ENCODE measurements at regions not wholly inside any gene's neighbourhood (a gene's known extent, or its start where the extent isn't known, plus 50 kb on each side); places are given as distances from the start of the nearest gene placed in this dataset.

DNA sequence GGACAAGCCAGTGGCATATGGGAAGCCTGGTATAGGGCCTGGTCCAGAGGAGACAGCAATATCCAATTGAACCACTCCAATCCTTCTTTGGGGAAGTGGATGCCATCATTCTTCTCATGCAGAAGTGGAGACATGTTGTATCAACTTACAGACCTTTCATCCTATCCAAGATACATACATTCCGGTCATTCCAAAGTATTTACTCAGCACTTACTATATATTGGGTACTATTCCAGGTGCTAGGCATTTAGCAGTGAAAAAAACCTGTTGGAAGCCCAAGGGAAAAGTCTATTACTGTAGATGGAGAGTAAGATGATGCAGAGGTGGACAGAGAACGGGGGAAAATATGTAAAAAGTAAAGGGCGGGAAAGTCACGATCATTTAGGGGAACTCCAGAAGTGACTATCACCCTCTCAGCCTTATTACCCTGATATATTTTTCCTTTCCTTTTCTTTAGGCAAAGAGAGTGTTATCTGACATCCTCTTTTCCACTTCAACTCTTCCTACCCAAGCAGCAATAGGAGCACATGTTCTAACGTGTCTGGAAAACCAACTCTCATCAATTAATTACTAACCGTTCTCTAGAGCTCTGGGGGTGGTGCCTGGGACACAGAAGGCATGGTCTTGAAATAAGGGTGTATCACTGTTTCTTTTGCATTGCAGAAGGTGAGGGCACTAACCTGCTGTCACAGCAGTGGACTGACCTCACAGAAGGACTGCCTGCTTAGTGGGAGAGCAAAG is 210.1 kb upstream of the MAF start:
- DNase-seq (ENCODE audit: extremely low read depth, low read depth, low spot score), result no peak

DNA sequence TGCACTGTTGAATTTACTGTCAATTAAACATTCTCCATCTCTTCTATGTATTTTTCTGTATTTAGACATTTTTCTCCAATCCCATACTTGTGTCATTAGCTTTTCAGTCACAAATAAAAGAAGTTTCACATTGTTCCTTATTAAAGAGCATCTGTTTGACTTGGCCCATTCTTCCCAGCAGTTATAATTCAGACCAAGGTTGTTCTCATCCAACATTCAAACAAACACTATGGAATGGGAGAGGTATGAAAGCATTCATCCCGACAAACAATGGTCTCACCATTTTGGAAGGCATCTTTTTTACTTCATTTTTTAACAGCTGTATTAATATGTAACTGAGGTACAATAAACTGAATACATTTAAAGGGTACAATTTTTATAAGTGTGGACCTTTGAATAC is 208.8 kb upstream of the MAF start:
- DNase-seq (ENCODE audit: extremely low read depth, low read depth, low spot score), result no peak

DNA sequence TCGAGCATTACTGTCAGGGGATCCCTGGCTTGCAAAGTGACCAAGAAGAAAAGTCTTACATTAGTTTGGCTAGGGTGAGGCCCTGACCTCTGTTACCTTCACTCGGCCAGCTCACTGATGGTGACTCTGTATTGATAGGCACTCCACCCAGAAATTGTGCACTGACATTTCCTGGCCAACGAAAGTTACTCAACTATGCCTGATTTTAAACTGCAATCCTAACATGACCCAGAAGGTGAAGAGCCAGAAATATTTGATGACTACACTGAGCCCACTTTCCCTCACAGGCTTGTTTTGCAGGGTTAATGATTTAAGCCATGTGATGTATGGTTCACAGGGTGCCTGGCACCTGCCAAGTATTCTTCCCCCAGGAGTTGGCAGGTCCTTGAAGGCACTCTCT is 208.2 kb upstream of the MAF start:
- no peak for DNase-seq (ENCODE audit: extremely low read depth, low read depth, low spot score)

DNA sequence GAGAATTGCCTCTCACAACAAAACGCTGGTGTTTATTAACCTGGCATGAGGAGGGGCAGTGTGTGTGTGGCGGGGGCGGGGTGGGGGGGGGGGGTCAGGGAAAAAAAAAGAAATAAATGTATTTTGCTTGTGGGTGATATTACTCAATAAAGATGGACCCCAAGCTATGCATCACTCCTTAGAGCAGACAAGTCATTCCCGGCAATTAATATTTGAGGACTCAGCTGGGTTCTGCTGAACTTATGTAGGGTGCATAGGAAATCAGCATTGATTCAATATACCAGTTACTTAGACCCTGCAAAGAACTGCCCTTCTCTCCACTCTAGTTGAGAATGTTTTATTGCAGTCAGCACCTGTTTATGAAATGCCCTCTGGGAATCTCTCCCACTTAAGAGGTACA is 206.2 kb upstream of the MAF start:
- DNase-seq (ENCODE audit: extremely low read depth, low read depth, low spot score), result no peak

DNA sequence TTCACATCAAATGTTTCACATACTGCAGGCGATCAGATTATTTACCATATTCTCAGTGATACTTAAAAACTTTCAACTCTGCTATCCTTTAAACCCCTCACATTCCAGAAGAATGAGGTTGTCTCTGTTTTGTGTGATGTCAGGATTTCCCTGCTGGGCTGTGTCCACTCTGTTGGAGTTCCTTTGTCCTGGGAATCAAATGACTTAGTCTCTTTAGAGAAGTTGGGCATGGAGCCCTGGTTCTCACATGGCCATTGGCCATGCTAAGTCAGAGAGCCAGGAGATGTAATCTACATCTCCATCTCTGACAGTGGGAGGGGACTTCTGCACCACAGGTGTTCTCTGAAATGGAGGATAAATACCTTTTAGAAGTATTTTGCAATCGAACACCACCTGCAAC is 205.1 kb upstream of the MAF start:
- no peak for DNase-seq (ENCODE audit: extremely low read depth, low read depth, low spot score)

DNA sequence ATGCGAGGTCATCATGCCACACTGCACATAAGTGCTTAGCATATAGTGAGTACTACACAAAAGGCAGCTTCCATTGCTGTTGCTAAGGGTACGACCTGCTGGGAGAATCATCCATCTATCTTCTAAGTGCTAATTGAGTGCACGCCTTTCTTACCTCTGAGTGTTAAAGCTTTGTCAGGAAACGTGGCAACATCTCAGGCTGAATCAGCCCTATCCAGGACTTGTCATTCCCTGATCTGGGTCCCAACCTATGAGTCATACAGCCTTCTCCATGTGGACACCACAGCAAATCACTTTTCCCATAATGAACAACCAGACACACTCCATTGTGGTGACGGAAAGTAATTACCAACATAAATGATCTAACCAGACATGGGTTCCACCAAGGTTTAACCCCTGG is 201.1 kb upstream of the MAF start:
- DNase-seq (ENCODE audit: extremely low read depth, low read depth, low spot score), result no peak

GRCh38 chr16:79800016-79800608 is 199.6 kb upstream of the MAF start:
- no peak for DNase-seq (ENCODE audit: extremely low read depth, low read depth, low spot score)

DNA sequence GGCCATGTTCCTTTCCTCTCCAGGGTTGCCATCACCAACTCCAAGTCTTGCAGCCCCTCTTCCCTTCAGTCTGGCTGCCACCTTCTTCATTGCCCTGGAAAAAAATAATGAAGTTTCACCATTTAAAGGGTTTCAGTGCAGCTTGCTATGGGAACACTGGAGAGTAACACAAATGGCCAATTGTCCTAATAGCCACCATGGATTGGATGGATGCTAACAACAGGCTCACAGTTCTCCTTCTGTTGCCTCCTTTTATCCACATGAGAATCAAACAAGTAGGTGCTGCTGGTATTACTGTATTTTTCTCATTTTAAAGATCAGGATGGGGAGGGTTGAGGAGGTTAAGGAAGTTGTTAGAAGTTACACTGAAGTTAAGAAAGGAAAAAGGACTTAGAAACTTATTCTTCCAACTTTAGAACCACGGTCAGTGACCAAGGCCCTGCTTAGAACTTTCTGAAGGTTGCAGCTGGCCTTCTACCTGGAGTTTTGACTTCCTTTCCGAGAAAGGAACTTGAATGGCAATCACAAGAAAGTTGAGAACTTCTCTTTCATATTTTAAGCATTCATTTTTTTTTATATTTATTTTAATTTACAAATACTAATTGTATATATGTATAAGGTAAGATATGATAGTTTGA is 198.0 kb upstream of the MAF start:
- DNase-seq (ENCODE audit: extremely low read depth, low read depth, low spot score), result no peak

- no peak for DNase-seq (ENCODE audit: extremely low read depth, low read depth, low spot score)
Observed at GRCh38 chr16:79797486-79797885, 196.9 kb upstream of the MAF start.

DNA sequence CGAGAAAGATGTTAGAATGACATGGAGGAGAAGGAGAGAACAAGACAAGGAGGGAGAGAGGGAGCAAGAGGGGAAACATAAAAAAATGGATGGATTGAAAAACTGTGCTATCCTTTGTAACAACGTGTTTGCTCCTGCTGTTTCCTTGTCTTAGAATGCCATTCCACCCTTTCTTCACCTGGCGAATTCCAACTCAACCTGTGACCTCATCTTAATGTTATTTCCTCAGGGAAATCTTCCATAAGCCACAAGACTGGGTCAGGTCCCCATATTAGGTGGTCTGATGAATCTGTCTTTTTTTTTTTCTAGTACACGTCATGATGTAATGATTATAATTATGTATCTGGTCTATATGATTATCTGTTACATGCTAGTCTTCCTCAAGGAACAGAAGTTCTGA is 195.0 kb upstream of the MAF start:
- no peak for DNase-seq (ENCODE audit: extremely low read depth, low read depth, low spot score)

DNA sequence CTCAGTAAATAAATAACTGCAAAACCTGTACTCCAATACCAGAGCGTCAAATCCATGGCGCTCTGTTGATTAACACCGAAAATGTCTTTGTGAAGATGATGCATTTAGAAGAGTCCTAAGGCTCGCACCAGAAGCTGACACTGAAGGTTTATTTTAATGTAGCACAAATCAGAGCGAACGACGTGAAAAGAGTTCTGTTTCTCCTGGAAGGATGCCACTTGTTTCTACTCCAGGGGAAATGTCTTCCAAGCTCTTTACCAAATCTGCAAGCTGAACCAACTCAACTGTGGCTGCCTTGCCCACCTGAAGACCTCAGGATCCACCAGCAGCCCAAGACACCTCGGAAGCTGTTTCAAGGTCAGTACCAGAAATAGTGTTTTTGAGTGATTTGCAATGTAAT is 194.4 kb upstream of the MAF start:
- DNase-seq (ENCODE audit: extremely low read depth, low read depth, low spot score), result no peak

DNA sequence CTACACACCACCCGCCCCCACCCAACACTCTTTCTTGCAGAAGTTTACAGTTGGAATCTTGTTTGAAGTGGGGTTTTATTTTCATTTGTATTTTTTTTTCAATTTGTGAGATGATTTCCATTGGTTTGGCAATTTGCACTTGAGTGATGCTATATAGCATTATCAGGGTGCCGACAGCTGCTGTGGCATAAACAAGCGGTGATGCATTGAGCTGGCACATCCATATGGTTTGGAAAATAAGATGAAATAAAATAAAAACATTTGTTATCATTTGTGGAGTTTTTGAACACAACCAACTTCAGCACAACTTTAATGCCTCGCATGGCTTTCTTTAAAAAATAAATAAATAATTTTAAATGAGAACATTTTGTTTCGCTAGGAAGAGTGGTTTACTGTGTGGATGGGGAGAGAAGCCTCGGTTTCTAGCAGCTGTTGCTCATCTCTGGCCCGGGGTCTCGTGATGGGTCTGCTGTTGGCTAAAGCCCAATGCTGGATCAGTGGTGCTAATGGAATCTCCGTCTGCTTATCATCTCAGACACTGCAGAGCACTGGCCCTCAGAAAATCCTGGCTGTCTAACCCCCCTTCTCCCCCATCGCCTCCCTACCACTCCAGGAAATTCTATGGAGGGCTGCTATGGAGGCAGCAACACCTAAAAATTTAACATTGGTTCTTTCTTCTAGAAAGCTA is 192.3 kb upstream of the MAF start:
- DNase-seq (ENCODE audit: extremely low read depth, low read depth, low spot score), result no peak

DNA sequence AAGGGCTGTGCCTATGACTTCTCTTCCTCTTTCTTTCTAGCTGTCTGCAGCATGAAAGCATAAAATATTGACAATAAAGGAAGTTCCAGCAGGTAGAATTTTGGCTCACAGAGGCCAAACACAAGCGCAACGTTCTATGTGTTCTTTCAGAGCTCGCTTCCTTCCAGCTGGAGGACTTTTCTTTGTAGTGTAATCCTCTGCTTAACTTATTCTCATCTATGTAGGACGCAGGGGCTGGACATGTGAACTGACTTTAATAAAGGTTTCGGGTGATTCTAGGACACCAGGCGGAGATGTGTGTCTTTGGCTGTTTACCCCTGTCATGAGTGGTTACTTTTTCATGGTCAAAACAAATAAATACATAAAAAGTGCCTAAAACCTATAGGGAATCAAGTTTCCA is 191.5 kb upstream of the MAF start:
- DNase-seq (ENCODE audit: extremely low read depth, low read depth, low spot score), result no peak

GRCh38 chr16:79790854-79791253 is 190.3 kb upstream of the MAF start:
- DNase-seq (ENCODE audit: extremely low read depth, low read depth, low spot score), result no peak

- no peak for DNase-seq (ENCODE audit: extremely low read depth, low read depth, low spot score)
Observed at GRCh38 chr16:79788949-79789348, 188.4 kb upstream of the MAF start.

DNA sequence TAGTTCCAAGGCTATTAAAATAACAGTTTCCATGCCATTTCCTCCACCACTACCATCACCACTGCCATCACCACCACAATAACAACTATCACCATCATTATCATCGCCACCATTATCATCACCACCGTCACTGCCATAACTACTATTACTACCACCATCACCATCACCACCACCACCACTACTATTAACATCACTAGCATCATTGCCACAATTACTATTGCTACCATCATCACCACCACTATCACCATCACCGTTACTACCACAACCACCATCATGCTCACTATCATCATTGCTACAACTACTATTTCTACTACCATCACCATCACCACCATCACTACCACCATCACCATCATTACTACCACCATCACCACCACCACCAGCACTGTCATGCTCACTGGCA is 185.9 kb upstream of the MAF start:
- DNase-seq (ENCODE audit: extremely low read depth, low read depth, low spot score), result no peak

DNA sequence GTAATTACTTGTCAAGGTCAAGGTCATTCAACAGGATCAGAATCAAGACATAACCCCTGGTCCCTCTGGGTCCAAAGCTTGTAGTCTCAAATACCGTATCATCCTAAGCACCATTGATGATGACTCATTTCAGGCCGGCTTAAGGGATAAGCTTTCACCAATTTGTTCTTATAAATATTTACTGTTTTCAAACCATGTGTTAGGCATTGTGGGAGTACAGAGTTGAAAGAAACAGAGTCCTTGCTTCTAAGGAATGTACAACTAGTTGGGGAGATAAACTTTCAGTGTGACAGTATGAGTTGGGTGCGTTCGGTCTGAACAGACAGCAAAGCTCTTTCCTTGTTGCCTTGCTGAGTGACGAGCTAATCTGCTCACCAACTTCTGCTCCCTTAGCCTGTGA is 183.5 kb upstream of the MAF start:
- DNase-seq (ENCODE audit: extremely low read depth, low read depth, low spot score), result no peak

DNA sequence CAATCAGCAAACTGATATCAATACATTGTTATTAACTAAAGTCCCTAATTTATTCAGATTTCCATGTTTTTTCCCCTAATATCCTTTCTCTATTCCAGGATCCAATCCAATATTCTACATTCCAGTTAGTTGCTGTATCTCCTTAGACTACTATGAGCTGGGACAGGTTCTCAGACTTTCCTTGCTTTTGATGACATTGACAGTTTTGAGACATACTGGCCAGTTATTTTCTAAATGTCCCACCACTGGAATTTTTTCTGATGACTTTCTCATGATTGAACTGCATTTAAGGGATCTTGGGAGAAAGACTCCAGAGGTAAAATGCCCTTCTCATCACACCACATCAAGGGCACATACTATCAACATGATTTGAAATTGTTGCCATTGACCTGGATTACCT is 177.1 kb upstream of the MAF start:
- no peak for DNase-seq (ENCODE audit: extremely low read depth, low read depth, low spot score)

DNA sequence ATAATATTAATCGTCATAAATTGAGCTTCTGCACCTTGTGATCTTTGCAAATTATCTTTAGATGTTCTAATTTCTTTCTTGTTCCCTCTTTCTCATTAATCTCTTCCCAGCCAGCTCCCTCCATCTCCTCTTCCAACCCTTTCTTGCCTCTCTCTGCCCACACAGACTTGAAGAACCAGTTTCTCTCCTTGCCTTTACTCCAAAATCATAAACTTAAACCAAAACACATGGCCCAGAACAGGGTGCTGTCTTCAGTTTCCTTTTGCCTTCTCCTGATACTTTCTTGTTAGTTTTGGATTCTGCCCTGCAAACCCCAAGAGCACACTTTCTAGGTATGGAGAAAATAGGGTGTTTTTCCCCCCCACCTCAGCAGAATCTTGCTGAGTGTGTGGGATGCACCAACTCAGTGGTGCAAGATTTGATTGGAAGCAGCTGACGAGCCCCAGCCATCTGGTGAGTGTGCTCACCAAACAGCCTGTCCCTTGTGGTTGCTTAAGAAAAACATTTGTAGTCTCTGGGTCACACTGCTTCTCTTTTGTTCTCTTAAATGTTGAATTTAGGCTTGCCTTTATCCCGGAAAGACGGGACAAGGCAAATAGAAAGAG is 175.8 kb upstream of the MAF start:
- DNase-seq (ENCODE audit: extremely low read depth, low read depth, low spot score), result no peak

DNA sequence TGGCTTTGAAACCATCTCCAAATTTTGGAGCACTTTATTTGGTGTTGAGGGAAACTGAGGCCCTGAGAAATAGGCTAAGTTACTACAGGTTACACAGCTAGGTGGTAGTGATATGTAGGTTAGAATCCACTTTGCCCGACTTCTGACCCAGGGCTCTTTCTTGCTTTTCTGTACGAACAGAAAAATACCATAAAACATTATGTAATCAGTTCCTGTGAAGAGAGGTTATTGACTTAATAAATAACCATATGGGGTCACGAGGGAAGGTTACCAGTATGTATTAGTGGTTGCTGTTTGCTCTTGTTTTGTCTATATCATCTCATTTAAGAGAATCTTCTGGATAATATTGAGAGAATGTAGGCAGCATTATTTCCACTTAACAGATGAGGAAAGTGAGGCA is 172.2 kb upstream of the MAF start:
- no peak for DNase-seq (ENCODE audit: extremely low read depth, low read depth, low spot score)

- DNase-seq (ENCODE audit: extremely low read depth, low read depth, low spot score), result no peak
Observed at GRCh38 chr16:79772048-79772447, 171.5 kb upstream of the MAF start.
